GM23248 (cell line): ENCODE measurements at regions not wholly inside any gene's neighbourhood (a gene's known extent, or its start where the extent isn't known, plus 50 kb on each side); places are given as distances from the start of the nearest gene placed in this dataset.

Experiments
- EZH2 ChIP-seq: fragments of 200-600 bp; sonication (generic); IDR thresholded peaks from 2 replicates; pipeline ENCODE4 v1.6.1; 2018; ENCODE audit warnings: antibody characterized with exemption, mild to moderate bottlenecking; ENCODE audit not compliant: insufficient read depth, poor library complexity, severe bottlenecking
- EZH2phosphoT487 ChIP-seq: fragments of 200-600 bp; sonication (generic); IDR thresholded peaks from 2 replicates; pipeline ENCODE4 v1.6.1; 2018; ENCODE audit warnings: antibody characterized with exemption, moderate library complexity, mild to moderate bottlenecking, low read depth; ENCODE audit not compliant: insufficient read depth

- TF ChIP-seq EZH2 (no peak), EZH2phosphoT487 (no peak)
Measured at GRCh38 chrX:104334971-104335370, 80.2 kb upstream of the ESX1 start.
